ENCODE measurements at regions not wholly inside any gene's neighbourhood (a gene's known extent, or its start where the extent isn't known, plus 50 kb on each side); places are given as distances from the start of the nearest gene placed in this dataset.
A peak's percentile ranks its signal among the peaks of the same experiment; 100 is the strongest.
"Not testable (repeated sequence)": the region's sequence is repeated elsewhere in the genome, so short reads cannot be mapped to it uniquely, and the experiment has no call there.

GRCh38 chr3:18236726-18237125 lies 188.4 kb downstream of the SATB1 start:
- DNase-seq (ENCODE audit: low spot score) = no peak

GRCh38 chr3:18234717-18235335 lies 190.3 kb downstream of the SATB1 start:
- DNase-seq (ENCODE audit: low spot score) = no peak

- DNase-seq (ENCODE audit: low spot score) = no peak
Observed at GRCh38 chr3:18233987-18234716, 191.0 kb downstream of the SATB1 start.

GRCh38 chr3:18232317-18232716 lies 192.8 kb downstream of the SATB1 start:
- DNase-seq (ENCODE audit: low spot score) = no peak

- DNase-seq (ENCODE audit: low spot score) = no peak
Observed at GRCh38 chr3:18228060-18228459, 197.1 kb downstream of the SATB1 start.

GRCh38 chr3:18225709-18226108 lies 199.4 kb downstream of the SATB1 start:
- DNase-seq (ENCODE audit: low spot score) = no peak

- no peak for DNase-seq (ENCODE audit: low spot score)
Observed at GRCh38 chr3:18224426-18224825, 200.7 kb downstream of the SATB1 start.

GRCh38 chr3:18223974-18224373 lies 201.2 kb downstream of the SATB1 start:
- DNase-seq (ENCODE audit: low spot score) = no peak

- no peak for DNase-seq (ENCODE audit: low spot score)
Observed at GRCh38 chr3:18223571-18223970, 201.6 kb downstream of the SATB1 start.

- DNase-seq (ENCODE audit: low spot score) = no peak
Observed at GRCh38 chr3:18222686-18223085, 202.5 kb downstream of the SATB1 start.

GRCh38 chr3:18217507-18218174 lies 207.5 kb downstream of the SATB1 start:
- no peak for DNase-seq (ENCODE audit: low spot score)

GRCh38 chr3:18216996-18217395 lies 208.1 kb downstream of the SATB1 start:
- DNase-seq (ENCODE audit: low spot score) = no peak

- DNase-seq (ENCODE audit: low spot score) = no peak
Observed at GRCh38 chr3:18215639-18216038, 209.5 kb downstream of the SATB1 start.

- no peak for DNase-seq (ENCODE audit: low spot score)
Observed at GRCh38 chr3:18211116-18211515, 214.0 kb downstream of the SATB1 start.

- no peak for DNase-seq (ENCODE audit: low spot score)
Observed at GRCh38 chr3:18208856-18209255, 216.3 kb downstream of the SATB1 start.

- no peak for DNase-seq (ENCODE audit: low spot score)
Observed at GRCh38 chr3:18208091-18208490, 217.0 kb downstream of the SATB1 start.

GRCh38 chr3:18207226-18207625 lies 217.9 kb downstream of the SATB1 start:
- DNase-seq (ENCODE audit: low spot score) = no peak

- DNase-seq (ENCODE audit: low spot score) = not testable (repeated sequence)
Observed at GRCh38 chr3:18205701-18206100, 219.4 kb downstream of the SATB1 start.

GRCh38 chr3:18201315-18201714 lies 223.8 kb downstream of the SATB1 start:
- DNase-seq (ENCODE audit: low spot score) = no peak

GRCh38 chr3:18199757-18200156 lies 225.4 kb downstream of the SATB1 start:
- DNase-seq (ENCODE audit: low spot score) = no peak

GRCh38 chr3:18195836-18196235 lies 229.3 kb downstream of the SATB1 start:
- DNase-seq (ENCODE audit: low spot score) = no peak

- DNase-seq (ENCODE audit: low spot score) = no peak
Observed at GRCh38 chr3:18194431-18194830, 230.7 kb downstream of the SATB1 start.

GRCh38 chr3:18190646-18191045 lies 234.5 kb downstream of the SATB1 start:
- peak; percentile 6 for DNase-seq (ENCODE audit: low spot score)
